ENCODE measurements at regions not wholly inside any gene's neighbourhood (a gene's known extent, or its start where the extent isn't known, plus 50 kb on each side); places are given as distances from the start of the nearest gene placed in this dataset.
"Not testable (repeated sequence)": the region's sequence is repeated elsewhere in the genome, so short reads cannot be mapped to it uniquely, and the experiment has no call there.

- not testable (repeated sequence) for H3K27me3 ChIP-seq (ENCODE audit: control insufficient read depth in 5 of 5, insufficient read depth in 4 of 5, low read length in 5 of 5); H3K9me3 ChIP-seq (ENCODE audit: control insufficient read depth in 5 of 5, low read length in 5 of 5); H3K27ac ChIP-seq (ENCODE audit: low read depth, low read length); H3K36me3 ChIP-seq (ENCODE audit: control insufficient read depth in 5 of 5, insufficient read depth in 5 of 5, low read length in 5 of 5); H3K4me1 ChIP-seq (ENCODE audit: control insufficient read depth in 5 of 5, insufficient read depth in 5 of 5, low read length in 5 of 5); H3K9ac ChIP-seq (ENCODE audit: low read length in 5 of 5); H3K4me3 ChIP-seq (ENCODE audit: low read depth in 1 of 5, low read length in 5 of 5)
These were observed 217.2 kb upstream of the FRG2C start for GRCh38 chr3:75446948-75447347.

- not testable (repeated sequence) for H3K36me3 ChIP-seq (ENCODE audit: control insufficient read depth in 5 of 5, insufficient read depth in 5 of 5, low read length in 5 of 5); H3K27ac ChIP-seq (ENCODE audit: low read depth, low read length); H3K9me3 ChIP-seq (ENCODE audit: control insufficient read depth in 5 of 5, low read length in 5 of 5); H3K27me3 ChIP-seq (ENCODE audit: control insufficient read depth in 5 of 5, insufficient read depth in 4 of 5, low read length in 5 of 5); H3K4me1 ChIP-seq (ENCODE audit: control insufficient read depth in 5 of 5, insufficient read depth in 5 of 5, low read length in 5 of 5); H3K4me3 ChIP-seq (ENCODE audit: low read depth in 1 of 5, low read length in 5 of 5); H3K9ac ChIP-seq (ENCODE audit: low read length in 5 of 5)
These were observed 210.8 kb upstream of the FRG2C start for GRCh38 chr3:75453328-75453727.

- H3K36me3 ChIP-seq (ENCODE audit: control insufficient read depth in 5 of 5, insufficient read depth in 5 of 5, low read length in 5 of 5); H3K4me1 ChIP-seq (ENCODE audit: control insufficient read depth in 5 of 5, insufficient read depth in 5 of 5, low read length in 5 of 5); H3K27me3 ChIP-seq (ENCODE audit: control insufficient read depth in 5 of 5, insufficient read depth in 4 of 5, low read length in 5 of 5); H3K27ac ChIP-seq (ENCODE audit: low read depth, low read length); H3K9ac ChIP-seq (ENCODE audit: low read length in 5 of 5); H3K4me3 ChIP-seq (ENCODE audit: low read depth in 1 of 5, low read length in 5 of 5); H3K9me3 ChIP-seq (ENCODE audit: control insufficient read depth in 5 of 5, low read length in 5 of 5): not testable (repeated sequence)
These were observed 210.3 kb upstream of the FRG2C start for GRCh38 chr3:75453839-75454238.

- not testable (repeated sequence) for H3K4me1 ChIP-seq (ENCODE audit: control insufficient read depth in 5 of 5, insufficient read depth in 5 of 5, low read length in 5 of 5); H3K36me3 ChIP-seq (ENCODE audit: control insufficient read depth in 5 of 5, insufficient read depth in 5 of 5, low read length in 5 of 5); H3K27ac ChIP-seq (ENCODE audit: low read depth, low read length); H3K9ac ChIP-seq (ENCODE audit: low read length in 5 of 5); H3K9me3 ChIP-seq (ENCODE audit: control insufficient read depth in 5 of 5, low read length in 5 of 5); H3K27me3 ChIP-seq (ENCODE audit: control insufficient read depth in 5 of 5, insufficient read depth in 4 of 5, low read length in 5 of 5); H3K4me3 ChIP-seq (ENCODE audit: low read depth in 1 of 5, low read length in 5 of 5)
These were observed 189.6 kb upstream of the FRG2C start for GRCh38 chr3:75474530-75474929.

- H3K27ac ChIP-seq (ENCODE audit: low read depth, low read length); H3K4me1 ChIP-seq (ENCODE audit: control insufficient read depth in 5 of 5, insufficient read depth in 5 of 5, low read length in 5 of 5); H3K9ac ChIP-seq (ENCODE audit: low read length in 5 of 5); H3K9me3 ChIP-seq (ENCODE audit: control insufficient read depth in 5 of 5, low read length in 5 of 5); H3K4me3 ChIP-seq (ENCODE audit: low read depth in 1 of 5, low read length in 5 of 5); H3K36me3 ChIP-seq (ENCODE audit: control insufficient read depth in 5 of 5, insufficient read depth in 5 of 5, low read length in 5 of 5); H3K27me3 ChIP-seq (ENCODE audit: control insufficient read depth in 5 of 5, insufficient read depth in 4 of 5, low read length in 5 of 5): not testable (repeated sequence)
These were observed 167.5 kb upstream of the FRG2C start for GRCh38 chr3:75496600-75496999.

GRCh38 chr3:75500357-75500756 is 163.8 kb upstream of the FRG2C start:
- H3K27me3 ChIP-seq (ENCODE audit: control insufficient read depth in 5 of 5, insufficient read depth in 4 of 5, low read length in 5 of 5); H3K9ac ChIP-seq (ENCODE audit: low read length in 5 of 5); H3K4me3 ChIP-seq (ENCODE audit: low read depth in 1 of 5, low read length in 5 of 5); H3K36me3 ChIP-seq (ENCODE audit: control insufficient read depth in 5 of 5, insufficient read depth in 5 of 5, low read length in 5 of 5); H3K4me1 ChIP-seq (ENCODE audit: control insufficient read depth in 5 of 5, insufficient read depth in 5 of 5, low read length in 5 of 5); H3K9me3 ChIP-seq (ENCODE audit: control insufficient read depth in 5 of 5, low read length in 5 of 5); H3K27ac ChIP-seq (ENCODE audit: low read depth, low read length): not testable (repeated sequence)

GRCh38 chr3:75502171-75502570 is 162.0 kb upstream of the FRG2C start:
- H3K27ac ChIP-seq (ENCODE audit: low read depth, low read length); H3K27me3 ChIP-seq (ENCODE audit: control insufficient read depth in 5 of 5, insufficient read depth in 4 of 5, low read length in 5 of 5); H3K4me1 ChIP-seq (ENCODE audit: control insufficient read depth in 5 of 5, insufficient read depth in 5 of 5, low read length in 5 of 5); H3K36me3 ChIP-seq (ENCODE audit: control insufficient read depth in 5 of 5, insufficient read depth in 5 of 5, low read length in 5 of 5); H3K9me3 ChIP-seq (ENCODE audit: control insufficient read depth in 5 of 5, low read length in 5 of 5); H3K9ac ChIP-seq (ENCODE audit: low read length in 5 of 5); H3K4me3 ChIP-seq (ENCODE audit: low read depth in 1 of 5, low read length in 5 of 5): not testable (repeated sequence)

GRCh38 chr3:75502769-75503756 is 161.1 kb upstream of the FRG2C start:
- H3K27ac ChIP-seq (ENCODE audit: low read depth, low read length); H3K36me3 ChIP-seq (ENCODE audit: control insufficient read depth in 5 of 5, insufficient read depth in 5 of 5, low read length in 5 of 5); H3K9ac ChIP-seq (ENCODE audit: low read length in 5 of 5); H3K4me1 ChIP-seq (ENCODE audit: control insufficient read depth in 5 of 5, insufficient read depth in 5 of 5, low read length in 5 of 5); H3K27me3 ChIP-seq (ENCODE audit: control insufficient read depth in 5 of 5, insufficient read depth in 4 of 5, low read length in 5 of 5); H3K9me3 ChIP-seq (ENCODE audit: control insufficient read depth in 5 of 5, low read length in 5 of 5): not testable (repeated sequence)
- peak overlapping the region in 3 of 5 donors; percentile 14 to 63 (median 34) for H3K4me3 ChIP-seq (ENCODE audit: low read depth in 1 of 5, low read length in 5 of 5)

GRCh38 chr3:75506603-75507002 is 157.5 kb upstream of the FRG2C start:
- peaks cover 0 to 16% (median 7%) of the 10 kb centered on the region in 5 donors for H3K9me3 ChIP-seq (ENCODE audit: control insufficient read depth in 5 of 5, low read length in 5 of 5)
- no peaks in the 10 kb centered on the region for H3K27me3 ChIP-seq (ENCODE audit: control insufficient read depth in 5 of 5, insufficient read depth in 4 of 5, low read length in 5 of 5)
- H3K36me3 ChIP-seq (ENCODE audit: control insufficient read depth in 5 of 5, insufficient read depth in 5 of 5, low read length in 5 of 5): no peaks in the 10 kb centered on the region
- peaks cover 0 to 4% (median 0%) of the 10 kb centered on the region in 5 donors for H3K4me1 ChIP-seq (ENCODE audit: control insufficient read depth in 5 of 5, insufficient read depth in 5 of 5, low read length in 5 of 5)
- no peak overlapping the region for H3K4me3 ChIP-seq (ENCODE audit: low read depth in 1 of 5, low read length in 5 of 5)
- no peak overlapping the region for H3K9ac ChIP-seq (ENCODE audit: low read length in 5 of 5)
- H3K27ac ChIP-seq (ENCODE audit: low read depth, low read length): no peak overlapping the region

GRCh38 chr3:75507956-75508355 is 156.2 kb upstream of the FRG2C start:
- H3K4me3 ChIP-seq (ENCODE audit: low read depth in 1 of 5, low read length in 5 of 5); H3K27ac ChIP-seq (ENCODE audit: low read depth, low read length); H3K4me1 ChIP-seq (ENCODE audit: control insufficient read depth in 5 of 5, insufficient read depth in 5 of 5, low read length in 5 of 5); H3K36me3 ChIP-seq (ENCODE audit: control insufficient read depth in 5 of 5, insufficient read depth in 5 of 5, low read length in 5 of 5); H3K9ac ChIP-seq (ENCODE audit: low read length in 5 of 5); H3K27me3 ChIP-seq (ENCODE audit: control insufficient read depth in 5 of 5, insufficient read depth in 4 of 5, low read length in 5 of 5): not testable (repeated sequence)
- H3K9me3 ChIP-seq (ENCODE audit: control insufficient read depth in 5 of 5, low read length in 5 of 5): peaks cover 0 to 24% (median 7%) of the 10 kb centered on the region in 5 donors
